Smooth muscle cell (in vitro differentiated cells): ENCODE measurements at regions not wholly inside any gene's neighbourhood (a gene's known extent, or its start where the extent isn't known, plus 50 kb on each side); places are given as distances from the start of the nearest gene placed in this dataset.

Source experiments
- DNase-seq: peaks from one replicate; lab custom pipeline; 2025; ENCODE audit not compliant: unreplicated experiment; lab: John Stamatoyannopoulos, UW
- H2AFZ ChIP-seq: fragments of 200-600 bp; sonication (generic); 2 replicates; pipeline ENCODE4 v1.6.0; 2016; ENCODE audit warnings: antibody characterized with exemption, low read depth, mild to moderate bottlenecking
- H3F3A ChIP-seq: fragments of 200-600 bp; sonication (generic); 2 replicates; pipeline ENCODE4 v1.6.0; 2017; ENCODE audit warnings: antibody characterized with exemption, low read depth
- H3K27ac ChIP-seq: fragments of 200-600 bp; sonication (generic); 2 replicates; pipeline ENCODE4 v1.5.1; 2016; ENCODE audit warnings: low read depth, mild to moderate bottlenecking
- H3K27me3 ChIP-seq: fragments of 200-600 bp; sonication (generic); 2 replicates; pipeline ENCODE4 v1.6.1; 2016; ENCODE audit warnings: low read depth, mild to moderate bottlenecking
- H3K36me3 ChIP-seq: fragments of 200-600 bp; sonication (generic); 2 replicates; pipeline ENCODE4 v1.5.1; 2016; ENCODE audit warnings: low read depth
- H3K4me1 ChIP-seq: fragments of 200-600 bp; sonication (generic); 2 replicates; pipeline ENCODE4 v1.5.1; 2016; ENCODE audit warnings: low read depth
- H3K4me2 ChIP-seq: fragments of 200-600 bp; sonication (generic); 2 replicates; pipeline ENCODE4 v1.6.0; 2016; ENCODE audit warnings: mild to moderate bottlenecking
- H3K4me3 ChIP-seq: fragments of 200-600 bp; sonication (generic); 2 replicates; pipeline ENCODE4 v1.5.1; 2016; ENCODE audit warnings: mild to moderate bottlenecking
- H3K79me2 ChIP-seq: fragments of 200-600 bp; sonication (generic); 2 replicates; pipeline ENCODE4 v1.6.0; 2016; ENCODE audit warnings: low read depth, mild to moderate bottlenecking
- H3K9ac ChIP-seq: fragments of 200-600 bp; sonication (generic); 2 replicates; pipeline ENCODE4 v1.6.0; 2016; ENCODE audit warnings: low read depth
- H3K9me3 ChIP-seq: fragments of 200-600 bp; sonication (generic); replicated peaks from 2 replicates; pipeline ENCODE4 v1.5.1; 2016; ENCODE audit warnings: low read depth
- H4K20me1 ChIP-seq: fragments of 200-600 bp; sonication (generic); 2 replicates; pipeline ENCODE4 v1.6.0; 2016; ENCODE audit warnings: low read depth
- CTCF ChIP-seq: fragments of 200-600 bp; sonication (generic); IDR thresholded peaks from 2 replicates; pipeline ENCODE4 v1.5.1; 2017; ENCODE audit warnings: borderline replicate concordance, mild to moderate bottlenecking, antibody characterized with exemption; ENCODE audit not compliant: insufficient read depth, poor library complexity, severe bottlenecking
- WGBS: methylation state at CpG from one replicate; pipeline ENCODE4 v1.1.7; 2016; ENCODE audit warnings: low lambda C conversion rate; 5-methylcytosine and 5-hydroxymethylcytosine counted together

DNA sequence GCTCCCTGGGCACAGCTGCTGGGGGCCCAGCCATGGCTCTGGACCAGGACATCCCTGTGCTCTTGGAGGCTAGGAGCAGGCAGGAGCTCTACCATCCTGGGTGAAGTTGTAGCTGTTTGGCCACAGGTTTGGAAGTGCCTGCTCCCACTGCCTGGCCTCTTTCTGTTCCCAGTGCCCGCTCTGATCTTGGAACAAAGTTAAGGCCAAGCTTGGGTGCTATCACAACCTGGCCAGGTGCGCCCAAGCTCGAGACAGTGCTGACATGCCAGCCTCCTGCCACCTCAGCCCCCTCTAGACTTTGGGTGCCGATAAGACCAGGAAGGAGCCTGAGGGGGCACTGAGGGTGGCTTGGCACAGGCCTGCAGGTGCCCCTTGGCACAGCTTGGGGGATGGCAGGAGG, 686.1 kb upstream of the AADAT start:
- H2AFZ ChIP-seq: no peak overlapping the region
- no peak overlapping the region for H3K4me2 ChIP-seq
- H3K4me3 ChIP-seq: no peak overlapping the region
- H3K4me1 ChIP-seq: no peaks in the 10 kb centered on the region
- no peak overlapping the region for H3K9ac ChIP-seq
- no peak for TF ChIP-seq CTCF
- no peak overlapping the region for H3K27ac ChIP-seq
- H3K36me3 ChIP-seq: no peaks in the 10 kb centered on the region
- no peaks in the 10 kb centered on the region for H3K79me2 ChIP-seq
- no peaks in the 10 kb centered on the region for H3K9me3 ChIP-seq
- no peaks in the 10 kb centered on the region for H3K27me3 ChIP-seq
- DNase-seq: no peak
- no peaks in the 10 kb centered on the region for H4K20me1 ChIP-seq
- H3F3A ChIP-seq: no peaks in the 10 kb centered on the region
- WGBS: 94% methylated on average over 4 of the region's 4 CpGs

DNA sequence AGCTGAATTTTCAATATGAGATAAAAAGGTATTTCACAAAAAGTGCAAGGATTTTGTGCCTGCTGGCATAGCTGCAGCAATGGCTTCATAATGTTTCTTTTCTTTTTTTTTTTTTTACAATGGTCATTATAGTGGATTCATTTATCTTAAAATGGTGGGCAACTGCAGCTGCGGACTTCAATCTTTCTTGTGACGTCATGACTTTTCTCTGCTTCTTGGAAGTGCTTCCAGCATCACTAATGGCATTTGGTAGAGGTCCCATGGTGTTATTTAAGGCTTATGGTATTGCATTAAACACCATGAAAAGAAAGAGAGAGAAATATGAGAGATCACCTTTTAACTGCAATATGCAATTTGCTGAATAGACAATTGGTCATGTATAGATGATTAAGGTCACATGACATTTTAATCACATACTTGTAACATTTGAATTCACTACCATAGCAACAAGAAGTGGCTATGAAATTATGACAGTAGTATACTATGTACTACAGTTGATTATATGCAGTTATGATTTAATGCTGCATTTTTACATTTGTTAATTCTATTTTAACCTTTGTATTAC, 684.0 kb upstream of the AADAT start:
- Histone ChIP-seq H3K9me3 (no peaks in the 10 kb centered on the region), H3K4me1 (no peaks in the 10 kb centered on the region), H3K9ac (no peak overlapping the region), H3K27me3 (no peaks in the 10 kb centered on the region), H3K4me2 (no peak overlapping the region), H3K36me3 (no peaks in the 10 kb centered on the region), H3F3A (no peaks in the 10 kb centered on the region), H4K20me1 (no peaks in the 10 kb centered on the region), H3K27ac (no peak overlapping the region), H3K4me3 (no peak overlapping the region), H2AFZ (no peak overlapping the region), H3K79me2 (no peaks in the 10 kb centered on the region)
- TF ChIP-seq CTCF: no peak
- 87% methylated on average over 2 of the region's 2 CpGs for WGBS
- no peak for DNase-seq

DNA sequence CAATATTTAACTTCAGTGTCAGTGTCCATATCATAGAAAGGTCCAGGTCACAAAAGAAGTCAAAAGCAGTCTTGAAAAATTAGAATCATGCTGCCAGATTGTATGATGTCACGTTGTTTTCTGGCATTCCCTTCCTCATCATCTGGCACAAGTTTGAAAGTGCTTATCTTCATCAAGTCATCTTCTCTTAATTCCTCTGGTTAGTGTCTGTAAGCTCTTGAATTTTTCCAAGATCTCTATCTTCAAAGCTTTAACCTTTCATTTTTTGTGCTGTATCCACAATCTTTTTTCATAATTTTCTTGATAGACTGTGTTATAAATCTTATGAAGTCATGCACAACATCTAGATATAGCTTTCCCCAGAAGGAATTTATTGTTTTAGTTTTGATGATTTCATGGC, 682.7 kb upstream of the AADAT start:
- Histone ChIP-seq H3K27ac (no peak overlapping the region), H3K4me2 (no peak overlapping the region), H3F3A (no peaks in the 10 kb centered on the region), H3K4me3 (no peak overlapping the region), H3K36me3 (no peaks in the 10 kb centered on the region), H3K9ac (no peak overlapping the region), H3K79me2 (no peaks in the 10 kb centered on the region), H3K4me1 (no peaks in the 10 kb centered on the region), H4K20me1 (no peaks in the 10 kb centered on the region), H3K9me3 (no peaks in the 10 kb centered on the region), H3K27me3 (no peaks in the 10 kb centered on the region), H2AFZ (no peak overlapping the region)
- DNase-seq: no peak
- TF ChIP-seq CTCF: no peak
- 74% methylated on average over 1 of the region's 1 CpG for WGBS

DNA sequence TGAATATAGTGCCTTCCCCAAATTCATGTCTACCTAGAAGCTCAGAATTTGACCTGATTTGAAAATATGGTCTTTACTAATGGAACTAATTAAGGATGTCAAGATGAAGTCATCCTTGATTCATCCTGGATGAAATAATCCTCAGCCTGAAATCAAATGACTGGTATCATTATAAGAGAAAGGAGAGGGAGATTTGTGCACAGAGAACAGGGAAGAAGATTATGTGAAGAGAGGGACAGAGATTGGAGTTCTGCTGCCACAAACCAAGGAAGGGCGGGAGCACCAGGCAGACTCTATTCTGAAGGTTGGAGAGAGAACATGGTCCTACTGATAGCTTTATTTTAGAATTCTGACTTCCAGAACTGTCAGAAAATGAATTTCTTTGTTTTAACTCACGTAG, 680.9 kb upstream of the AADAT start:
- Histone ChIP-seq H3F3A (no peaks in the 10 kb centered on the region), H3K4me3 (no peak overlapping the region), H3K4me2 (no peak overlapping the region), H4K20me1 (no peaks in the 10 kb centered on the region), H3K36me3 (no peaks in the 10 kb centered on the region), H3K79me2 (no peaks in the 10 kb centered on the region), H3K9ac (no peak overlapping the region), H3K27me3 (no peaks in the 10 kb centered on the region), H2AFZ (no peak overlapping the region), H3K27ac (no peak overlapping the region), H3K9me3 (no peaks in the 10 kb centered on the region), H3K4me1 (no peaks in the 10 kb centered on the region)
- no peak for TF ChIP-seq CTCF
- DNase-seq: no peak
- 79% methylated on average over 2 of the region's 2 CpGs for WGBS
